CD4-positive, alpha-beta T cell treated with Interleukin-17A for 4 hours (primary cell): ENCODE measurements at regions not wholly inside any gene's neighbourhood (a gene's known extent, or its start where the extent isn't known, plus 50 kb on each side); places are given as distances from the start of the nearest gene placed in this dataset.

Source experiments
- DNase-seq: peaks from one replicate; pipeline ENCODE4 v3.0.0-alpha.2; 2020; ENCODE audit warnings: mixed read lengths

GRCh38 chr12:39124768-39125167 is 219.4 kb upstream of the CPNE8 start:
- no peak for DNase-seq

DNA sequence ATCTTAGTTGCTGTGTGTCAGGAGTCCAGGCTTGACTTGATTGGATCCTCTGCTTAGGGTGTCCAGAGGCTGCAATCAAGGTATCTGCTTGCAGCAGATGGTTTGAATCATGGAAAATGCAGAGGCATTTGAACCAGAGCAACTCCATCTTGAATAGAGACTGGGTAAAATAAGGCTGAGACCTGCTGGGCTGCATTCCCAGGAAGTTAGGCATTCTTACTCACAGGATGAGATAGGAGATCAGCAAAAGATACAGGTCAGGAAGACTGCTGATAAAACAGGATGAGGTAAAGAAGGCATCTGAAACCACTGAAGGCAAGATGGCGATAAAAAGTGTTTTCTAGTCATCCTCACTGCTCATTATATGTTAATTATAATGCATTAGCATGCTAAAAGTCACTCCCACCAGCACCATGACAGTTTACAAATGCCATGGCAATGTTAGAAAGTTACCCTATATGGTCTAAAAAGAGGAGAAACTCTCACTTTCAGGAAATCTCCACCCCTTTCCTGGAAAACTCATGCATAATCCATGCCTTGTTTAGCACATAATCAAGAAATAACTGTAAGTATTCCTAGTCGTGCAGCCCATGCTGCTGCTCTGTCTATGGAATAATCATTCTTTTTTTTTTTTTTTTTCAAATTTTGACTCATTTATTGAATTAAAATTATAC is 218.3 kb upstream of the CPNE8 start:
- no peak for DNase-seq

GRCh38 chr12:39122562-39123204 is 217.3 kb upstream of the CPNE8 start:
- DNase-seq = no peak

- DNase-seq = no peak
Observed at GRCh38 chr12:39116861-39117260, 211.5 kb upstream of the CPNE8 start.

- DNase-seq = no peak
Observed at GRCh38 chr12:39112064-39112463, 206.7 kb upstream of the CPNE8 start.

- no peak for DNase-seq
Observed at GRCh38 chr12:39105111-39105510, 199.7 kb upstream of the CPNE8 start.

DNA sequence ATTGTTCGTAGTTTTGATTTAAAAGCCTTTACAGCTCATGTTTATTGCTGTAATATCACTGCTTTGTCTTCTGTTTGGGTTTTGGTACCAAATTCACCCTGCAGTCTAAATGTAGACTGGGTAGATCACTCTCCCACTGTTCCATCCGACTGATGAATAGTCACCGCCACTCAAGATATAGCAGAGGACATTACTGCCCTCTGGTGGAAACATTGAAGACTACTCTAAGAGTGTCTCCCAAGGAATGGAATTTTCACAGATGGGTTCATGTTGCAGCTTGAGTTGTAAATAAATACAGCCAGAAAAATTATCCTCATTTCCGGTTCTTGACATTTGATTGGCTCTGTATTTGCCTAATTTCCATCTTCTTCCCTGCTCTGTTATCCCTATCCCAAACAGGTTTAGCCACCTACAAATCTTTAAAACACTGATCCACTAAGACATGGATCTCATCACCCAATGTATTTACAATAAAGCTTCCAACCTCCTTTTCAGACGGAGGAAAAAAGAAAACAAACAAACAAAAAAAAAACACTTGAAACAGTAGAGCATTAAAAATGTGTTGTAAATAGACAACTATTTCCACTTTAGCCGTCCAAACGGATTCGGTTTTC is 198.3 kb upstream of the CPNE8 start:
- DNase-seq = no peak

DNA sequence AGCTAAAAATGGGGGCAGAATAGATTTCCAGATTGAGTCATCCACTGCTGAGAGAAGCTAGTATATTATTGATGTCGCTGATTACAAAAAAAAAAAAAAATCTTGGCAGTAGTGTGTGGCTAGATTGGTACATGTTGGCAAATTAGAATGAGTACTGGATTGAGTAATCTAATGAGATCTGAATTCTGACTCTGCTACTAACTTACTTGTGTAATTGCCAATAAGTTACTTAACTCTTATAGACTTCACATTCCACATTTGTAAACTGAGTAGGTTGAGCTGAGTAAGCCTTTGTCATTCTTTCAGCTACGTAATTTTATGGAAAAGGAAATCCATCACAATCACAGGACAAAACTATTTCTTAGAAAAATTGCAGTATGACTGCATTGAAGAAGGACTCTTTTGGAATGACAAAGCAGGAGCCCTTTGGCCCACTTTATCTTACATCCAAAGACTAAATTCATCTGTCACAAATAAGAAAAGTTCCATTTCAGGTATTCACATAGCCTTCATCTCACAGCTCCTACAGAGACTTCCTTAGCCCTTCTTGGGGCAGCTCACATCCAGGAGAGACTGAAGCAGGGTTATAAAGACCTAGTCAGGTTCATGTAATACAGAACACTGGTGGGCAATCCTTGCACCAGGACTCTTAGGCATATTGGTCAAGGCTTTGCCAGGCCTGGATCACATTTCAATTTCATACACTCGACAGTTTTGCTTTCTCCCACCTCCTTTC is 197.3 kb upstream of the CPNE8 start:
- no peak for DNase-seq

GRCh38 chr12:39095636-39096330 is 190.4 kb upstream of the CPNE8 start:
- no peak for DNase-seq

DNA sequence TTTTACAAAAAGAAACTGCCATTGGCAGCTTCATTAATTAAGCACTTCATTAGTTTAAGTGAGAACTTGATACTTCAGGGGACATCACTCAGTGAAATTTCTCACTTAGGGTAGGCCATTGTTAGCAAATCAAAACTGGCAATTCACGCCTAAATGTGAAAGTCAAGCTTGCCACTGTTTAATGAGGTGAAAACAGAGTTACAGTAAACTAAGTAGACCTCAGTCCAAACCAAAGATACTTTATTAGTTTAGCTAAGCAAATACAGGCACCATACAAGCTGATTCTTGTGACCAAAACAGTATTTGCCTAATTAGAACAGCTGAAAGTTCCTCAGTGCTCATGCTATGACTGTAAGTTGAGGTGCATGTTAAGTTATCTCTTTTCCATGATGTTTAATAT is 176.5 kb upstream of the CPNE8 start:
- DNase-seq = no peak

- DNase-seq = no peak
Observed at GRCh38 chr12:39077226-39077625, 171.8 kb upstream of the CPNE8 start.

DNA sequence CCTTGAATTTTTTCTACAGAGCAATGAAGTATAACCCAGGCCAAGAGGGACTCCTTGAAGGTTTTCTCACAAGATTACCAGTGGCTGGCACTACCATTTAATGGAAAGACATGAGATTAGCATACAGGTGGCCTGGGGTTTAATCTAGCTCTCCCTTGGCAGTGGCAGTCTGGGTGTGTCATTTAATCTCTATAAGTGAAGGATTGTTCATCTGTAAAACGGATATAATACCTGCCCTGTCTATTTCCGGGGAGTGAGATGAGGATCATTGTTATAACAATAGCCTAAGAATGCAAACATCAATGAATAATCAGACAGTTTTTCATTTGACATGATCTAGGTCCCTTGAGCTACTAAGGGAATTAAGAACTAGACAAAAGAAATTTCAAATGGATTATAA is 168.7 kb upstream of the CPNE8 start:
- DNase-seq = no peak

- no peak for DNase-seq
Observed at GRCh38 chr12:39072658-39073057, 167.3 kb upstream of the CPNE8 start.

- no peak for DNase-seq
Observed at GRCh38 chr12:39071611-39072010, 166.2 kb upstream of the CPNE8 start.

GRCh38 chr12:39070775-39071174 is 165.4 kb upstream of the CPNE8 start:
- DNase-seq = no peak

DNA sequence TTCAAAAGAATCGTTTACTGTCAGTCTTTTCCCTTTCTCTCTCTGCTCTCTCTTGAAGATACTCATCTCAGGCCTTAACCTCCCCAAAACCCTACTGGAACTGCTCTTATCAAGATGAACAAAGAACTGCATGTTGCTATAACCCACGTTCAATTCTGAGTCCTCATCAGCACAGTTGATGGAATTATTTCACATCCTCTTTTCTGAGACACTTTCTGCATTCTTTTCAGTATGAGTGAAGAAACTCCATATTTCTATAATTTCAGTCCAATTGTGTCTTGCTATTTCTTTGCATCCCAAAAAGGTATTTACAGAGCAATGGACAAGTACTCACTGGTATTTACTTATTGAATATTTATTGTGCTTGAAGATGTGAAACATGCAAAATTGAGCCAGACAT is 160.1 kb upstream of the CPNE8 start:
- DNase-seq = no peak

GRCh38 chr12:39064708-39065107 is 159.3 kb upstream of the CPNE8 start:
- DNase-seq = no peak

GRCh38 chr12:39062266-39062996 is 157.0 kb upstream of the CPNE8 start:
- no peak for DNase-seq

GRCh38 chr12:39061576-39061975 is 156.2 kb upstream of the CPNE8 start:
- no peak for DNase-seq

DNA sequence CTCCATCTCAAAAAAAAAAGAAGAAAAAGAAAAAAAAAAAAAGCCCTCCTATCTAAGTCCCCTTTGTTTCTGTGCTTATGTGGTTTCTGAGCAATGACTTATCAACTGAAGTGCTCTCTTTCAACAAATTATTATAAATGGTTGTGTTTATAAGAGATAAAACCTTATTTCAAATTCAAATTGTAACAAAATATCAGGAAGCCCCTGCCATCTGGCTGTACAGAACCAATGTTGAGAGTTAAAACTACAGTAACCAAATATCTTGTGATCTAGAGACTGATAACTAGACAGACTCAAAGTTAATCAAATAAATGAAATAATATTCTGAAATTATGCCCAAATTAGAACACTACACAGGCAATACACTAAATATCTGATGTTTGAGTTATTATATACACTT is 143.0 kb upstream of the CPNE8 start:
- no peak for DNase-seq

GRCh38 chr12:39047539-39048262 is 142.3 kb upstream of the CPNE8 start:
- no peak for DNase-seq

DNA sequence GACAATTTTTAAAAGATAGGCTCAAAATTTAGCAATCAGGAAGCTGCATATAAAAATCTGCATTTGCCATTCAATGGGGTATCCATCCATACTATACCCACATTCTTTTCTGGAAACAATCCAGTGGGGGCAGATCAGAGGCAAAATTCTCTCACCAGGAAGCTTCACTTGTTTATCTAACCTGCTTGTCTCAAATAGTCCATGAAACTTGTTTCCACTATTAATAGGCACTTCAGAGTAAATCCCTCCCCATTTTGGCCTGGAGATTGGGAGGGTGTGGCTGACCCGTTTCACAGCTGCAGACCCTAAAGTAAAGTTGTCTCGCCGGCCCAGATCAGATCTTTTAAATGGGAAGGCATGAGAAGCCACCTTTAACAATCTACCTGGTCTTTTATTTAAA is 139.4 kb upstream of the CPNE8 start:
- no peak for DNase-seq
